Spleen (tissue), 11 donors: ENCODE measurements at regions not wholly inside any gene's neighbourhood (a gene's known extent, or its start where the extent isn't known, plus 50 kb on each side); places are given as distances from the start of the nearest gene placed in this dataset.
A peak's percentile ranks its signal among the peaks of the same experiment; 100 is the strongest.

ENCODE experiments used
- DNase-seq: peaks from one replicate; pipeline ENCODE4 v3.0.0-alpha.2; 2020
- H3K27ac ChIP-seq, 8 donors: fragments of 200-600 bp; sonication (generic) in 7 of 8; 1 replicate in 4 of 8; 2 replicates in 4 of 8; pipeline versions ENCODE4 v1.5.0 to v1.8.0; 2016 to 2021; ENCODE audit warnings: inconsistent platforms in 4 of 8, mild to moderate bottlenecking in 4 of 8, moderate library complexity in 1 of 8
- H3K27me3 ChIP-seq, 7 donors: fragments of 200-600 bp; sonication (generic) in 6 of 7; replicated peaks in 1 of 7; 1 replicate in 4 of 7; 2 replicates in 3 of 7; pipeline versions ENCODE4 v1.5.0 to v1.8.0; 2016 to 2021; ENCODE audit warnings: inconsistent platforms in 3 of 7, mild to moderate bottlenecking in 1 of 7
- H3K36me3 ChIP-seq, 6 donors: fragments of 200-600 bp; sonication (generic) in 5 of 6; 1 replicate in 4 of 6; 2 replicates in 2 of 6; pipeline versions ENCODE4 v1.5.0 to v1.8.0; 2016 to 2021; ENCODE audit warnings: inconsistent platforms in 2 of 6
- H3K4me1 ChIP-seq, 6 donors: fragments of 200-600 bp; sonication (generic) in 5 of 6; 1 replicate in 3 of 6; 2 replicates in 3 of 6; pipeline versions ENCODE4 v1.5.0 to v1.8.0; 2016 to 2021; ENCODE audit warnings: inconsistent platforms in 3 of 6
- H3K4me3 ChIP-seq, 8 donors: fragments of 200-600 bp; sonication (generic) in 7 of 8; 1 replicate in 4 of 8; 2 replicates in 4 of 8; pipeline versions ENCODE4 v1.5.0 to v1.8.0; 2016 to 2021; ENCODE audit warnings: inconsistent platforms in 4 of 8, mild to moderate bottlenecking in 4 of 8, moderate library complexity in 2 of 8
- H3K9me3 ChIP-seq, 8 donors: fragments of 200-600 bp; sonication (generic) in 7 of 8; 1 replicate in 4 of 8; 2 replicates in 4 of 8; pipeline versions ENCODE4 v1.5.0 to v1.8.0; 2016 to 2021; ENCODE audit warnings: inconsistent platforms in 4 of 8
- CTCF ChIP-seq, 11 experiments: fragments of 200-600 bp in 7 of 11; fragments of 450-650 bp in 4 of 11; sonication (generic) in 4 of 11; IDR thresholded peaks in 8 of 11; conservative IDR thresholded peaks in 3 of 11; 1 replicate in 7 of 11; 2 replicates in 4 of 11; pipeline versions ENCODE4 v1.4.0 to v1.8.0; 2016 to 2021; ENCODE audit warnings: antibody characterized with exemption in 11 of 11, inconsistent platforms in 4 of 11, mild to moderate bottlenecking in 1 of 11
- POLR2A ChIP-seq, 3 donors: fragments of 450-650 bp; IDR thresholded peaks; one replicate each; pipeline ENCODE4 v1.5.1; 2017; ENCODE audit warnings: antibody characterized with exemption in 3 of 3, mild to moderate bottlenecking in 1 of 3
- POLR2AphosphoS5 ChIP-seq, 3 donors: sonication (generic); formaldehyde crosslinking; IDR thresholded peaks; one replicate each; pipeline ENCODE4 v1.5.1; 2017; ENCODE audit warnings: antibody characterized with exemption in 3 of 3
- WGBS, 5 donors: extraction: QIAGEN DNeasy Blood & Tissue Kit in 3 of 5; methylation state at CpG; one replicate each; pipeline versions ENCODE4 v1.1.5 to v1.1.7; 2013 to 2018; 5-methylcytosine and 5-hydroxymethylcytosine counted together
- intact Hi-C: fragments of 100-400 bp; cut with DNase I; formaldehyde crosslinking; loops from one replicate; pipeline ENCODE4 v1.15.0; 2023; ENCODE audit warnings: low total_unique reads
- donor health status: healthy with polysubstance abuse.
- donor health status: DM: no; HTN: no; CAD: no; lungs with moderate emphysema.
- donor health status: DM: no; HTN: no; CAD: no.
- donor health status: Bipolar disorder and iron deficiency.
- donor health status: healthy.
- donor health status: DM: no; HTN: no; CAD: no.
- donor health status: DM: yes; HTN: yes; CAD: no.

DNA sequence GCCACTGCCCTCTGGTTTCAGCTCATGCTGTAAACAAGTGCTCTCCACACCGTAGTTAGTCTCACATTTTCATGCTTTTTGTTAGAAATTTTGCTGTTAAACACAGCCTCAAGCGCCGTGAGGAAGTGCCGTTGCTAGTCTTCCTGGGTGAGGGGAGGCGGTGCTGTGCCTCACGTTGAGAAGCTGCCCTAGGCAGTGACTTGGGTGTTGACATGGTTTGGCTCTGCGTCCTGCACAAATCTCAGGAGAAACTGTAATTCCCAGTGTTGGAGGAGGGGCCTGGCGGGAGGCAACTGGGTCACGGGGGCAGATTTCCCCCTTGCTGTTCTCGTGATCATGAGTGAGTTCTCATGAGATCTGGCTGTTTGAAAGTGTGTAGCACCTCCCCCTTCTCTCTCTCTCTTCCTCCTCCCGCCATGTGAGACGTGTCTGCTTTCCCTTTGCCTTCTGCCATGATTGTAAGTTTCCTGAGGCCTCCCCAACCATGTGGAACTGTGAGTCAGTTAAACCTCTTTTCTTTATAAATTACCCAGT, 95.8 kb downstream of the ERMARD start:
- Histone ChIP-seq H3K4me3 (no peak overlapping the region), H3K4me1 (peaks cover 0 to 12% (median 0%) of the 10 kb centered on the region in 6 donors), H3K27ac (no peak overlapping the region), H3K9me3 (no peaks in the 10 kb centered on the region), H3K27me3 (peaks cover 0 to 20% (median 0%) of the 10 kb centered on the region in 7 donors), H3K36me3 (no peaks in the 10 kb centered on the region)
- DNase-seq, result peak; percentile 47
- 71 to 79% (median 75%) methylated on average over 12 of the region's 12 CpGs for WGBS, 5 donors
- intact Hi-C loops, result no loop called here
- TF ChIP-seq CTCF (IDR thresholded peaks at IDR 0.05 in 8 of 11, conservative IDR thresholded peaks at IDR 0.05 in 3 of 11) (no peak), POLR2AphosphoS5 (IDR thresholded peaks at IDR 0.05) (no peak), POLR2A (IDR thresholded peaks at IDR 0.05) (no peak)

- H3K4me3 ChIP-seq, result no peak overlapping the region
- intact Hi-C loops, result no loop called here
- H3K36me3 ChIP-seq, result no peaks in the 10 kb centered on the region
- no peak overlapping the region for H3K27ac ChIP-seq
- peaks cover 0 to 4% (median 0%) of the 10 kb centered on the region in 6 donors for H3K4me1 ChIP-seq
- H3K9me3 ChIP-seq, result no peaks in the 10 kb centered on the region
- peaks cover 0 to 20% (median 0%) of the 10 kb centered on the region in 7 donors for H3K27me3 ChIP-seq
- WGBS, 5 donors, result 85 to 95% (median 89%) methylated on average over 13 to 17 of the region's 17 CpGs
- TF ChIP-seq POLR2AphosphoS5 (IDR thresholded peaks at IDR 0.05) (no peak), POLR2A (IDR thresholded peaks at IDR 0.05) (no peak), CTCF (IDR thresholded peaks at IDR 0.05 in 8 of 11, conservative IDR thresholded peaks at IDR 0.05 in 3 of 11) (no peak)
- DNase-seq, result peak; percentile 42
These were observed 95.0 kb downstream of the ERMARD start for GRCh38 chr6:169846286-169847056.

GRCh38 chr6:169845426-169846285, 94.2 kb downstream of the ERMARD start:
- intact Hi-C loops, result no loop called here
- H3K27ac ChIP-seq, result no peak overlapping the region
- 73 to 93% (median 87%) methylated on average over 22 to 24 of the region's 24 CpGs for WGBS, 5 donors
- no peaks in the 10 kb centered on the region for H3K4me1 ChIP-seq
- TF ChIP-seq POLR2AphosphoS5 (IDR thresholded peaks at IDR 0.05) (no peak), CTCF (IDR thresholded peaks at IDR 0.05 in 8 of 11, conservative IDR thresholded peaks at IDR 0.05 in 3 of 11) (no peak), POLR2A (IDR thresholded peaks at IDR 0.05) (no peak)
- no peak overlapping the region for H3K4me3 ChIP-seq
- peaks cover 0 to 20% (median 0%) of the 10 kb centered on the region in 7 donors for H3K27me3 ChIP-seq
- H3K36me3 ChIP-seq, result no peaks in the 10 kb centered on the region
- no peaks in the 10 kb centered on the region for H3K9me3 ChIP-seq
- peak; percentile 51 for DNase-seq
